NAMALWA (cell line): ENCODE measurements at regions not wholly inside any gene's neighbourhood (a gene's known extent, or its start where the extent isn't known, plus 50 kb on each side); places are given as distances from the start of the nearest gene placed in this dataset.
A peak's percentile ranks its signal among the peaks of the same experiment; 100 is the strongest.

Experiments used
- DNase-seq: peaks from one replicate; pipeline ENCODE4 v3.0.0-alpha.2; 2015; ENCODE audit warnings: low spot score

GRCh38 chr18:78698914-78699313, 280.7 kb upstream of the SALL3 start:
- DNase-seq = no peak

DNA sequence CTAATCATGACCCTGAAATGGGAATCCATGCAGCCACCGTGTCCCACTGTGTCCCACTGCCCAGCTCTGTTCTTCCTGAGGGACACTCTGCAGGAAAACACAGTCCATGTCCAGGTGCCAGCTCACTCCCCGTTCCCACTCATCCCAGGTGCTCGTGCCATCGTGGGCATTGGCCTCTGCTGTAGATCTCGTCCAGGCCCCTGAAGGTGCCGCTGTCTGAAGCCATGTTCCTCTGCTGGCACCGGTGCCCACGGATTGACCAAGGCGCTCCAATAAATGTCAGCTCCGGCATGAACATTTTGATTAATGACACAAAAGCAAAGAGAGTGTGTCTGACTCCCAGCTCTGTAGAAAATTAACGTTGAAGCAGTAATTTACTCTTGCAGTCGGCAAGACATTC, 280.1 kb upstream of the SALL3 start:
- DNase-seq = no peak

- no peak for DNase-seq
Measured at GRCh38 chr18:78701771-78702396, 277.7 kb upstream of the SALL3 start.

GRCh38 chr18:78703291-78703690, 276.3 kb upstream of the SALL3 start:
- no peak for DNase-seq

- DNase-seq = no peak
Measured at GRCh38 chr18:78704971-78705461, 274.6 kb upstream of the SALL3 start.

DNA sequence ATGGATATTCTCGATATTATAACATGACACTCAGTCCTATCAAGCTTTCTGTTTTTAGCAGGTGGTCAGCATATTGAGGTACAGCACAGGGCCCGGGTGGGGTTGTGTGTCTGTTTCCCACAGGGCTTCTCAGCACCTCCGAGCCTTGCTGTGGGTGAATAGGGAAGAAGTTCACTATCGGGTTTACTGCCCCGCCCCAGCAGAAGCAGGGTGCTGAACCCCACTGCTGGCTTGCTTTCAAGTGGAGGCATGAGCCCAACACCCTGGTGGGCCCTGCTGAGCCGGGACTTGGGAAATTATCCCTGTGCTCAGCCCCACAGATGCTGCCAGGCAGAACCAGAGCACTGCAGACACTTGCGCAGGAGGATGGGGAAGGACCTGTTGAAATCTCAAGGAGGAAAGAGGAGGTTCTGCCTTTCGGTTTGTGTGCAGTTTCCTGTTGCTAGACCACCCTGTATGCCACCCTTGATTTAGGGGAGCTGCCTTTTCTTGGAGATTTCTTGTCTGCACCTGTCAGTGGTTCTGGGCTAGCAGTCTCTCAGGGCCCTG, 270.3 kb upstream of the SALL3 start:
- no peak for DNase-seq

DNA sequence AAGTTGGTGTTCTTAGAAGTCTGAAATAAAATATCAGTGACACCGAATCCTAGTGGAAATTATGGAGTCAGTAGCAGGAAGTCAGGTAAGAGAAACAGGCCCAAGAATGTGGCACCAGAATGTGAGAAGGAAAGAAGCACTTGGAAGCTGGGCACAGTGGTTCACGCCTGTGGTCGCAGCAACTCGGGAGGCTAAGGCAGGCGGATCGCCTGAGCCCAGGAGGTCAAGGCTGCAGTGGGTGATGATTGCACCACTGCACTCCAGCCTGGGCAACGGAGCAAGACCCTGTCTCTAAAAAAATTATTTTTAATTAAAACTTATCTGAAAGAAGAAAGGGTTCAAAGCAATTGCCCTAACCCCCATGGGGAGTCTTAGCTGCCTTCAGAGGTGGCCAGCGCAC, 268.3 kb upstream of the SALL3 start:
- DNase-seq = no peak

- DNase-seq = no peak
Measured at GRCh38 chr18:78711971-78712370, 267.6 kb upstream of the SALL3 start.

DNA sequence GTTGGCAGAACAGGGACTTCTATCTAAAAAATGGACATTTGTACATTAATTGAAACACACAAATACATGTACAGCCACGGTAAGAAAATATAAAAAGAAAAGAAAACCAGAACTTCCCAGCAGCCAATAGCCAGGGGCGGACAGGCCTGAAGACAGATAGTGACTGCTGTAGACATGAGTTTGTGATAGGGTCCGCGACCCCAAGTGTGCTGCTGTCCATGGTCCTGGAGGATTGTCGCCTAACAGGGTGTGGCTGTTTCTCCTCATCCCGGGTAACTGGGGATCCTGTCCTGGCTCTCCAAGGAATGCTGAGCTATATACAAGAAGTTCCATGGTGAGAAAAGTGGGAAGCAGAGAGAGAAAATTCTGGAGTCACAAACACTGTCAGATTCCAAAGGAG, 266.5 kb upstream of the SALL3 start:
- peak; percentile 7 for DNase-seq

DNA sequence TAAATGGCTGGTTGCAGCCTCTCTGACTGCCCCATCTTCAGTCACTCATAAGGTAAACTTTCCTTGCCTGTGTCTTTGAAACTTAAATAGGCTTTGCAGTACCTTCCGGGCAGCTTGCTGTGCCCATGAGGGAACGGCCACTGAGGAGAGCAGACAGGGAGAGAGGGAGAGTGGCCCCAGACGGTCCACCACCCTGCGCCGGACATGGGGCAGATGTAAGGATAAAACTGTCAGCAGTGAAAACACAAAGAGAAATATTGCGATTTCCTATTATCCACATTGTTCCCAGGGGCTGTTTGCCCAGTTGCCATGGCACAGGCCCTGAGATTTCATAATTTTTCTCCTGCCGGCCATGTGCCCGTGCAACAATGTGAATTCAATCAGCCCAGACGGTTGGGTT, 265.9 kb upstream of the SALL3 start:
- DNase-seq = no peak

DNA sequence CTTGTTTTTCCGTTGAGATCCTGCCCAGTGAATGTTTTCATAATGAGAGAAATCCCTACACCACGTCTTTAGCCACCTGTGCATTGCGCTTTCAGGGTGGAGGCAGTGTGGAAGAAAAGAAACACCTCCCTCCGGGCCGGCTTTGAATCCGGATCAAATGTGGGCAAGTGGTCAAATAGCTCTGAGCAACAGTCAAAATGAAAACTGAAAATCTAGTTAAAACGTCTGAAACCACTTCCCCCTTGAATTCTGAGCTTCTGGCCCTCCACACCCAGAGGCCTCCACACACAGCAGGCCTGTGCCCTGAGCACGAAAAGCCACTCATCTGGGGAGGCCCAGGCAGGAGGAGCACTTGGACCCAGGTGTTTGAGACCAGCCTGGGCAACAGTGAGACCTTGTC, 263.6 kb upstream of the SALL3 start:
- no peak for DNase-seq

DNA sequence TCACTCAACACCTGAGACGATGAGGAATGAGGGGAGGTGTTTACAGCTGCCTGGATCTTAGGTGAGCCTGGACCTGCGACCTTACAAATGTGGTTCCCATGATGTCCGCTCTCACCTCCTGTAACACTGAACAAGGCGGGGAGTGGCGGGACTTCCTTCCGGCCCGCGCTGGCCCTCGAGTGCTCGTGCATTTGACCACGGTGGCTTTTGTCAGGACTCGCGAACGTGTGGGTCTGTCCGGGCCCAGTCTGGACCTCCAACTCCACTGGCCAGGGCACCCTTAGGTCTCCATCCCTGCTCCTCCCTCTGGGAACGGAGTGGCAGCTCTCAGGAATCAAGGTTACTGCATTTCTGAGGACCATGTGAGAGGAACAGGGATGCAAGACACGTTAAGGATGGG, 263.0 kb upstream of the SALL3 start:
- no peak for DNase-seq

GRCh38 chr18:78717051-78717765, 262.4 kb upstream of the SALL3 start:
- no peak for DNase-seq

- no peak for DNase-seq
Measured at GRCh38 chr18:78717766-78718150, 261.9 kb upstream of the SALL3 start.

DNA sequence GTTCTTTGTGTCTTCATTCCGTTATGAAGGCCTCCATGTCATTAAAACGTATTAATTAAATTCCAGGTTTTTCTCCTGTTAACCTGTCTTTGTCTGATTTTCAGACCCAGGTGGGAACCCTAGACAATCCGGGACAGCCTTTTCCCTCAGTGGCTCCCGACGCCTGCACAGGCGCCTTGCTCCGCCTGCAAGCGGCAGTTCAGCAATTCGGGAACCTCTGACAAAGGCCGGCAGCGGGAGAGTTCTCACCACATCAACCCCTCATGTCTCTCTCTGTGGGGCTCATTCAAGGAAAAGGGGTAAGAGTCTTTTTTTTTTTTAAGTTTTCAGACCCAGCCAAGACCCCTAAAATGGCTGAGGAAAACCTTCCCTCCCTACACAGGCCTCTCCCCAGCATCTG, 259.8 kb upstream of the SALL3 start:
- no peak for DNase-seq

GRCh38 chr18:78720456-78721237, 259.0 kb upstream of the SALL3 start:
- no peak for DNase-seq

- DNase-seq = no peak
Measured at GRCh38 chr18:78721238-78721875, 258.3 kb upstream of the SALL3 start.

- no peak for DNase-seq
Measured at GRCh38 chr18:78721981-78722380, 257.6 kb upstream of the SALL3 start.

GRCh38 chr18:78722386-78722785, 257.2 kb upstream of the SALL3 start:
- no peak for DNase-seq

DNA sequence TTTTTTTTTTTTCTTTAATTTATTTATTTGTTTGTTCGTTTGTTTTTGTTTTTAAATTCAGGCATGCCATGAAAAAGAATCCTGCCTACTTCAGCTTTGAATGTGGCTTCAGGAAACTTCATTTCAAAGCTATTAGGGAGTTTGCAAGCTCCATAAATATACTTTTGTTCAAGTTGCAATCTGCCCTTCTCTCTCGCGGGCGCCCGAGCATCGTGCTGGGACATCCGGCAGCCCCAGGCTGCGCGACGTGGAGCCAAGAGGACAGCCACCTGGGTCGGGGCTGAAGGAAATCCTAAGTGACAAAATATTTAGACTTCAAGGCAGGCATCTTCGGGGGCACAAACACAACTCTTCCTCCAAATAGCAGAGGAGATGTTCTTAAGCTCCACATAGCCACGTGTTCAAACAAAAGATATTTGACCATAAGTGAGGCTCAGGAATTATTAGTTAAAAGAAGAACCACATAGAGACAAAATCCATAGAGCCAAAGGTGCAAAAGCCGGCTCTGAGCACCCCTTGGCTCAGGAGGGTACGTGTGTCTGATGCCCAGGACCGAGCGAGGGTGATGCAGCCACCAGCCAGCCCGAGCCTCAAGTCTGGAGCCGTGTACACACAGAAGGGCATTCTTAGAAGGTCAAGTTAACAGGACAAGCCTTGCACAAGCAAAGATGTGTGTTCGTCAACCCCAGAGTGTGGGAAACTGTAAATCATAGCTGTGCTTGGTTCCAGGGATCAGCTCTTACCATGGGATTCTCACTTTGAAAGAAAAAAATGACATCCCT, 256.5 kb upstream of the SALL3 start:
- DNase-seq = no peak

DNA sequence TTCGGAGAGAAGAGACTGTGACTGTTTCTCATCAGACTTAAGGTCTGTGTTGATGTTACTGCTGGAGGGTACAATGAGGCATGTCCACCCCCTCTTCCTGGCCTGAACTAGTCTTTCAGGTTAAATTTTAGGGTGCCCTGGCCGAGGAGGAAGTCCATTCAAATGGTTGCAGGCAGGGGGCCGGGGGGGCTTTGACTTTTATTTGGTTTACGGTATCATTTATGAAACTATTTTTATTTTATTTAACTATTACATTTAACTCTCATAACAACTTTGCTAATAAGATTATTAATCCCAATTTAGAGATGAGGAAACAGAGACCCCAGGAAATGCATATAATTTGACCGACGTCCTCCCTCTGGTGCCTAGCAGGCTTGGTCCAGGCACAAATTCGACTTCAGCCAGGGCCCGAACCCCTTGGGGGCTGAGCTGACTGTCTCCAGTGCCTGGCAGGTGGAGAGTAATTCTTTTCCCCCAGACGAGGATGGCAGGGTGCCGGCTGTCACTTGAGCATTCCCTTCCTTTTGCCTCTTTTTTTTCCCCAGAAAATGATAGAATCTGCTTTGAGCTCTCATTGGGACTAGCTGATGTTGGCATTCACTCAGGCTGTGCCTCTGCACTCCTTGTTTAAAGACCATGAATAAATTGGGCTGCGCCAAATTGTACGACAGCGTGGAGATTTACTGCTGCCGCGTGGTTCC, 255.3 kb upstream of the SALL3 start:
- DNase-seq = no peak
